Body of pancreas (tissue), 4 donors: ENCODE measurements at regions not wholly inside any gene's neighbourhood (a gene's known extent, or its start where the extent isn't known, plus 50 kb on each side); places are given as distances from the start of the nearest gene placed in this dataset.

Source experiments
- CTCF ChIP-seq, 7 experiments: fragments of 450-650 bp in 4 of 7; fragments of 200-600 bp in 3 of 7; sonication (generic) in 3 of 7; IDR thresholded peaks; one replicate each; pipeline ENCODE4 v1.5.1; 2016 to 2019; ENCODE audit warnings: antibody characterized with exemption in 7 of 7
- POLR2A ChIP-seq, 3 donors: fragments of 450-650 bp; IDR thresholded peaks; one replicate each; pipeline ENCODE4 v1.6.1; 2016; ENCODE audit warnings: antibody characterized with exemption in 3 of 3, mild to moderate bottlenecking in 2 of 3

GRCh38 chr10:42921951-42922350 lies 139.4 kb downstream of the BMS1 start:
- TF ChIP-seq CTCF (IDR thresholded peaks at IDR 0.05) (no peak), POLR2A (IDR thresholded peaks at IDR 0.05) (no peak)
